Adrenal gland (tissue), 5 donors: ENCODE measurements at regions not wholly inside any gene's neighbourhood (a gene's known extent, or its start where the extent isn't known, plus 50 kb on each side); places are given as distances from the start of the nearest gene placed in this dataset.

Experiments used
- CTCF ChIP-seq, 6 experiments: fragments of 450-650 bp in 4 of 6; fragments of 200-600 bp in 2 of 6; sonication (generic) in 1 of 6; IDR thresholded peaks; 1 replicate in 5 of 6; 2 replicates in 1 of 6; pipeline versions ENCODE4 v1.5.1 to v1.8.0; 2016 to 2021; ENCODE audit warnings: antibody characterized with exemption in 6 of 6, mild to moderate bottlenecking in 2 of 6, moderate library complexity in 1 of 6
- POLR2A ChIP-seq, 2 donors: fragments of 450-650 bp; IDR thresholded peaks; one replicate each; pipeline ENCODE4 v1.6.1; 2017; ENCODE audit warnings: antibody characterized with exemption in 2 of 2, mild to moderate bottlenecking in 2 of 2, moderate library complexity in 1 of 2
- donor health status: DM: no; HTN: no; CAD: no.

GRCh38 chr20:11352041-11352440 lies 565.7 kb upstream of the BTBD3 start:
- TF ChIP-seq POLR2A (IDR thresholded peaks at IDR 0.05) (no peak), CTCF (IDR thresholded peaks at IDR 0.05) (no peak)
